Loucy (cell line): ENCODE measurements at regions not wholly inside any gene's neighbourhood (a gene's known extent, or its start where the extent isn't known, plus 50 kb on each side); places are given as distances from the start of the nearest gene placed in this dataset.

ENCODE experiments used
- CTCF ChIP-seq: fragments of 200-600 bp; sonication (generic); conservative IDR thresholded peaks from 2 replicates; pipeline ENCODE4 v1.5.1; 2014; ENCODE audit warnings: mild to moderate bottlenecking, antibody characterized with exemption, low read length
- EZH2phosphoT487 ChIP-seq: fragments of 200-600 bp; IDR thresholded peaks from 2 replicates; pipeline ENCODE4 v1.6.1; 2018; ENCODE audit warnings: antibody characterized with exemption, mild to moderate bottlenecking, moderate library complexity, borderline replicate concordance

GRCh38 chr7:25656071-25656470, 427.8 kb upstream of the NPVF start:
- no peak for TF ChIP-seq CTCF
- no peak for TF ChIP-seq EZH2phosphoT487
